ENCODE measurements at regions not wholly inside any gene's neighbourhood (a gene's known extent, or its start where the extent isn't known, plus 50 kb on each side); places are given as distances from the start of the nearest gene placed in this dataset.

- no peaks in the 10 kb centered on the region for H3K36me3 ChIP-seq (ENCODE audit: control insufficient read depth in 2 of 2, insufficient read depth in 2 of 2, low read length in 1 of 2)
- FAIRE-seq (no peak), DNase-seq (ENCODE audit: low read depth, low spot score) (no peak), ATAC-seq (no peak)
- no peaks in the 10 kb centered on the region for H3K79me2 ChIP-seq (ENCODE audit: control insufficient read depth, insufficient read depth, low read length)
- no peaks in the 10 kb centered on the region; a peak in 2 of 4 replicates for H3K27me3 ChIP-seq (replicated peaks in 1 of 2; ENCODE audit: control insufficient read depth in 2 of 2, insufficient read depth in 2 of 2, low read length in 1 of 2)
- H3K9me3 ChIP-seq (replicated peaks; ENCODE audit: control insufficient read depth, insufficient read depth, low read length), result no peaks in the 10 kb centered on the region
- no peak overlapping the region for H3K9ac ChIP-seq (ENCODE audit: control insufficient read depth, insufficient read depth, low read length)
- intact Hi-C loops (cut with micrococcal nuclease; ENCODE audit: unreplicated experiment), result no loop called here
- H4K20me1 ChIP-seq (ENCODE audit: control insufficient read depth, insufficient read depth), result no peaks in the 10 kb centered on the region
- no peak overlapping the region for H2AFZ ChIP-seq (ENCODE audit: control insufficient read depth, low read depth, low read length)
- no peak overlapping the region for H3K4me2 ChIP-seq (ENCODE audit: control insufficient read depth, insufficient read depth)
- ChIA-PET RAD21 (ENCODE audit: unreplicated experiment) (no interaction called here), SMC1A (ENCODE audit: uncharacterized antibody, unreplicated experiment) (no interaction called here), CTCF (no interaction called here), POLR2A (no interaction called here)
- H3K4me3 ChIP-seq, result no peak overlapping the region
- no TSS peak for BruUV-seq (replicated peaks)
- no peak overlapping the region for H3K27ac ChIP-seq (ENCODE audit: control insufficient read depth, insufficient read depth)
- no peaks in the 10 kb centered on the region for H3K4me1 ChIP-seq (ENCODE audit: control insufficient read depth, insufficient read depth, low read length)
- in situ Hi-C loops (cut with MboI), result no loop called here
- TF ChIP-seq ZBTB40 (IDR thresholded peaks at IDR 0.05; ENCODE audit: borderline replicate concordance) (no peak), CBFB (IDR thresholded peaks at IDR 0.05; ENCODE audit: low read depth) (no peak), MTA3 (IDR thresholded peaks at IDR 0.05; ENCODE audit: borderline replicate concordance, low read length) (no peak), MAX (IDR thresholded peaks at IDR 0.05; ENCODE audit: low read depth, low read length) (no peak), HCFC1 (IDR thresholded peaks at IDR 0.05; ENCODE audit: low read length) (no peak), TAF1 (IDR thresholded peaks at IDR 0.05; ENCODE audit: borderline replicate concordance, low read depth, low read length) (no peak), PKNOX1 (IDR thresholded peaks at IDR 0.05) (no peak), NRF1 (conservative IDR thresholded peaks at IDR 0.05; ENCODE audit: low read depth, low read length) (no peak), CBX5 (IDR thresholded peaks at IDR 0.05; ENCODE audit: low read depth) (no peak), ZNF622 (IDR thresholded peaks at IDR 0.05) (no peak), BHLHE40 (IDR thresholded peaks at IDR 0.05; ENCODE audit: borderline replicate concordance in 1 of 2, low read depth in 2 of 2, low read length in 1 of 2) (no peak), CEBPB (IDR thresholded peaks at IDR 0.05; ENCODE audit: borderline replicate concordance in 1 of 2, low read depth in 2 of 2, low read length in 2 of 2) (no peak), PBX3 (IDR thresholded peaks at IDR 0.05; ENCODE audit: insufficient replicate concordance, low read depth, low read length) (no peak), SKIL (IDR thresholded peaks at IDR 0.05; ENCODE audit: low read depth, poor library complexity, severe bottlenecking) (no peak), SMAD5 (IDR thresholded peaks at IDR 0.05; ENCODE audit: low read depth) (no peak), MYB (IDR thresholded peaks at IDR 0.05; ENCODE audit: borderline replicate concordance, low read depth, low read length) (no peak), RCOR1 (conservative IDR thresholded peaks at IDR 0.05; ENCODE audit: low read depth, low read length) (no peak)
Measured at GRCh38 chr1:76727520-76727919, 139.8 kb upstream of the ST6GALNAC5 start.

Data from GM12878 (cell line).